Caco-2 (cell line): ENCODE measurements at regions not wholly inside any gene's neighbourhood (a gene's known extent, or its start where the extent isn't known, plus 50 kb on each side); places are given as distances from the start of the nearest gene placed in this dataset.

Source experiments
- BruUV-seq: library from RNA; stranded (reverse); fragments of 400-500 nt; replicated peaks from 2 replicates; lab custom pipeline; 2021; lab: Mats Ljungman, UMichigan
- CTCF ChIA-PET: fragments of 300-600 bp; sonication (Branson Sonifier 250); formaldehyde crosslinking; loops from one replicate; lab custom pipeline; 2022; ENCODE audit warnings: antibody characterized with exemption; lab: Charles Lee
- POLR2A ChIA-PET: fragments of 300-600 bp; sonication (Branson Sonifier 250); formaldehyde crosslinking; loops from one replicate; lab custom pipeline; 2022; ENCODE audit warnings: antibody characterized with exemption; lab: Charles Lee
- DNase-seq, 2 experiments: peaks; one replicate each; pipeline versions ENCODE4 v3.0.0 to v3.0.0-alpha.2; 2020 to 2022
- H3K27me3 ChIP-seq: replicated peaks from 2 replicates; pipeline ENCODE4 v1.6.0; 2011; ENCODE audit warnings: low read length; ENCODE audit not compliant: control insufficient read depth, insufficient read depth
- H3K36me3 ChIP-seq: 2 replicates; pipeline ENCODE4 v1.5.1; 2011; ENCODE audit warnings: low read length; ENCODE audit not compliant: control insufficient read depth, insufficient read depth
- H3K4me1 ChIP-seq: fragments of 250-450 bp; sonication (Bioruptor Pico); 2 replicates; pipeline ENCODE4 v1.5.1; 2020; ENCODE audit warnings: mild to moderate bottlenecking
- H3K4me3 ChIP-seq: 2 replicates; pipeline ENCODE4 v1.5.1; 2011; ENCODE audit warnings: low read depth, mild to moderate bottlenecking, control low read depth, low read length
- H3K9me3 ChIP-seq: fragments of 250-450 bp; sonication (Bioruptor Pico); 2 replicates; pipeline ENCODE4 v1.5.1; 2020; ENCODE audit warnings: mild to moderate bottlenecking, moderate library complexity
- H3K27ac Mint-ChIP-seq: one replicate; pipeline ENCODE4 v1.8.0; 2022; ENCODE audit warnings: mixed read lengths; ENCODE audit not compliant: unreplicated experiment
- H3K27me3 Mint-ChIP-seq: one replicate; pipeline ENCODE4 v1.8.0; 2022; ENCODE audit warnings: mixed read lengths; ENCODE audit not compliant: insufficient read depth, unreplicated experiment
- H3K36me3 Mint-ChIP-seq: one replicate; pipeline ENCODE4 v1.8.0; 2022; ENCODE audit warnings: mild to moderate bottlenecking, mixed read lengths; ENCODE audit not compliant: insufficient read depth, unreplicated experiment
- H3K4me1 Mint-ChIP-seq: one replicate; pipeline ENCODE4 v1.8.0; 2022; ENCODE audit warnings: low read depth, mixed read lengths; ENCODE audit not compliant: unreplicated experiment
- H3K4me3 Mint-ChIP-seq: one replicate; pipeline ENCODE4 v1.8.0; 2022; ENCODE audit warnings: mild to moderate bottlenecking, moderate library complexity, mixed read lengths; ENCODE audit not compliant: unreplicated experiment
- H3K9me3 Mint-ChIP-seq: one replicate; pipeline ENCODE4 v1.8.0; 2022; ENCODE audit warnings: mixed read lengths; ENCODE audit not compliant: unreplicated experiment
- CTCF ChIP-seq, 2 experiments: fragments of 200-600 bp in 1 of 2; IDR thresholded peaks; 1 replicate in 1 of 2; 2 replicates in 1 of 2; pipeline versions ENCODE4 v1.5.1 to v1.8.0; 2011 to 2022; ENCODE audit warnings: antibody characterized with exemption in 1 of 2, control low read depth in 1 of 2, inconsistent platforms in 1 of 2, low read depth in 1 of 2, low read length in 1 of 2, mild to moderate bottlenecking in 1 of 2, moderate library complexity in 1 of 2; ENCODE audit not compliant: insufficient read depth in 1 of 2, severe bottlenecking in 1 of 2, unreplicated experiment in 1 of 2
- intact Hi-C: fragments of 100-400 bp; cut with micrococcal nuclease; formaldehyde crosslinking; loops from one replicate; pipeline ENCODE4 v1.10.0; 2022; ENCODE audit not compliant: unreplicated experiment

DNA sequence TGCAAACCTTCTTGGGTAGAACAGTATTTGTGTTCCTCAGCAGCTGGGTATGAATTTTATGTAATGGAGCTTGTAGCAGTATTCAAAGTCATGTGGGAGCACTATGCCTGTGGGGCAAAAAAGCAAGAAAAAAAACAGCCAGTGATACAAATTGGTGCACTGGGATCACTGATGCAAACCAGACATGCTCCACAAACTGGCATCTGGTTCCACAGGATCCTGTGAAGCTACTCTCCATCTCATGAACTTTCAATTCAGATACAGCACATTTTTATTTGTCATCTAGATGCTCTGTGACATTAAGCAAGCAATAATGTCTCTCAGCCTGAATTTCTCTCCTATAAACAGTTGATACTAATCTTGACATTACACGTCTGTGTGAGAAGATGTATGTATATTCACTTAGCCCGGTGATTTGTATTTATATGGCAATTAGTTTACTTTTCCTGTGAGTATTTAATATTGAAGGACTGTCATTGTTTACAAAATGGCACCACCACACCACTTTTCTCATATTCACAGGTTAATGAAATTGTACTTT, 208.5 kb upstream of the GRIA4 start:
- BruUV-seq = no TSS peak
- H3K36me3 Mint-ChIP-seq = no peaks in the 10 kb centered on the region
- Histone ChIP-seq H3K9me3 (no peaks in the 10 kb centered on the region), H3K27me3 (no peaks in the 10 kb centered on the region), H3K36me3 (no peaks in the 10 kb centered on the region), H3K4me1 (no peaks in the 10 kb centered on the region), H3K4me3 (no peak overlapping the region)
- no peak overlapping the region for H3K4me3 Mint-ChIP-seq
- H3K27me3 Mint-ChIP-seq = peaks cover 3% of the 10 kb centered on the region
- intact Hi-C loops = no loop called here
- ChIA-PET CTCF (no interaction called here), POLR2A (no interaction called here)
- no peak for TF ChIP-seq CTCF (IDR thresholded peaks at IDR 0.05; ENCODE audit: insufficient read depth in 1 of 2, low read depth in 1 of 2, low read length in 1 of 2, severe bottlenecking in 1 of 2, unreplicated experiment in 1 of 2)
- H3K4me1 Mint-ChIP-seq = no peaks in the 10 kb centered on the region
- no peaks in the 10 kb centered on the region for H3K9me3 Mint-ChIP-seq
- no peak for DNase-seq
- H3K27ac Mint-ChIP-seq = no peak overlapping the region

DNA sequence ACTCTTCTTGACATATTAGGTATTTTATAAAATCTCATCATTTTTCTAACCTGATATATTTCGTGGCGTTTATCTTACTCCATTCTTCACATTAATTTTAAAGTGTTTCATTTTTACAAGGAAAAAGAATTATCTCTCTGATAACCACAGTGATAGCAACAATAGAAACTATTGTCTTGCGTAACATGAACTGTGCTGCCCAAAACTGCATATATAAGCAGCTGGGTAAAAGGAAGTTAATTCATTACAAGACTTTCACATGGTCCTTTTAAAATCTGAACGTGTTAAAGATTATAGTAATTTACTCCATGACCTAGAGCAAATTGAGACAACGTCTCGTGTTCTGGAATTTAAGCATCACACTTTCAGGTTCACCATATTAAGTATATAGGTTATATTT, 210.4 kb upstream of the GRIA4 start:
- H3K27me3 Mint-ChIP-seq = peaks cover 3% of the 10 kb centered on the region
- ChIA-PET CTCF (no interaction called here), POLR2A (no interaction called here)
- Histone ChIP-seq H3K4me3 (no peak overlapping the region), H3K9me3 (no peaks in the 10 kb centered on the region), H3K27me3 (no peaks in the 10 kb centered on the region), H3K4me1 (no peaks in the 10 kb centered on the region), H3K36me3 (no peaks in the 10 kb centered on the region)
- BruUV-seq = no TSS peak
- no peaks in the 10 kb centered on the region for H3K36me3 Mint-ChIP-seq
- H3K4me3 Mint-ChIP-seq = no peak overlapping the region
- no peak for DNase-seq
- H3K9me3 Mint-ChIP-seq = no peaks in the 10 kb centered on the region
- intact Hi-C loops = no loop called here
- no peak overlapping the region for H3K27ac Mint-ChIP-seq
- no peaks in the 10 kb centered on the region for H3K4me1 Mint-ChIP-seq
- no peak for TF ChIP-seq CTCF (IDR thresholded peaks at IDR 0.05; ENCODE audit: insufficient read depth in 1 of 2, low read depth in 1 of 2, low read length in 1 of 2, severe bottlenecking in 1 of 2, unreplicated experiment in 1 of 2)

DNA sequence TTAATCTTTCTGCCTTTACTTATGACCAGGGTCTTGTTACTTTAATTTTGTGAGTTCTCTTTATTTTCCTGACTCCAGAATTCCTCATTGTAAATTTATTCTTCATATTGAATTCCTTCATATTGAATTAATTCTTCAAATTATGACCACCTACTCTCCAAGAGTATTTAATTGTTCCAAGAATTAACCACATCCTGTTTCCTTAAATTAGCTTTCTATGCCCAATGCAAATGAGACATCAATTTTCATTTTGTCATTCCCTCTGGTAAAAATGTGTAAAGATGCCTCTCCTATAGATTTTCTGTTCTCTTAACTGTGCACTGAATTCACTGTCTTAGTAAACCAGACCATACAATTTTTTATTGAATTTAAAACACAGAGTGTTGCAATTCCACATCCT, 211.2 kb upstream of the GRIA4 start:
- peaks cover 3% of the 10 kb centered on the region for H3K27me3 Mint-ChIP-seq
- no peaks in the 10 kb centered on the region for H3K4me1 Mint-ChIP-seq
- ChIA-PET POLR2A (no interaction called here), CTCF (no interaction called here)
- Histone ChIP-seq H3K4me1 (no peaks in the 10 kb centered on the region), H3K9me3 (no peaks in the 10 kb centered on the region), H3K36me3 (no peaks in the 10 kb centered on the region), H3K27me3 (no peaks in the 10 kb centered on the region), H3K4me3 (no peak overlapping the region)
- BruUV-seq = no TSS peak
- intact Hi-C loops = no loop called here
- no peaks in the 10 kb centered on the region for H3K9me3 Mint-ChIP-seq
- H3K36me3 Mint-ChIP-seq = no peaks in the 10 kb centered on the region
- DNase-seq = no peak
- H3K4me3 Mint-ChIP-seq = no peak overlapping the region
- no peak overlapping the region for H3K27ac Mint-ChIP-seq
- TF ChIP-seq CTCF (IDR thresholded peaks at IDR 0.05; ENCODE audit: insufficient read depth in 1 of 2, low read depth in 1 of 2, low read length in 1 of 2, severe bottlenecking in 1 of 2, unreplicated experiment in 1 of 2) = no peak
